Smooth muscle cell (in vitro differentiated cells): ENCODE measurements at regions not wholly inside any gene's neighbourhood (a gene's known extent, or its start where the extent isn't known, plus 50 kb on each side); places are given as distances from the start of the nearest gene placed in this dataset.

ENCODE experiments used
- DNase-seq: peaks from one replicate; lab custom pipeline; 2025; ENCODE audit not compliant: unreplicated experiment; lab: John Stamatoyannopoulos, UW
- H2AFZ ChIP-seq: fragments of 200-600 bp; sonication (generic); 2 replicates; pipeline ENCODE4 v1.6.0; 2016; ENCODE audit warnings: antibody characterized with exemption, low read depth, mild to moderate bottlenecking
- H3F3A ChIP-seq: fragments of 200-600 bp; sonication (generic); 2 replicates; pipeline ENCODE4 v1.6.0; 2017; ENCODE audit warnings: antibody characterized with exemption, low read depth
- H3K27ac ChIP-seq: fragments of 200-600 bp; sonication (generic); 2 replicates; pipeline ENCODE4 v1.5.1; 2016; ENCODE audit warnings: low read depth, mild to moderate bottlenecking
- H3K27me3 ChIP-seq: fragments of 200-600 bp; sonication (generic); 2 replicates; pipeline ENCODE4 v1.6.1; 2016; ENCODE audit warnings: low read depth, mild to moderate bottlenecking
- H3K36me3 ChIP-seq: fragments of 200-600 bp; sonication (generic); 2 replicates; pipeline ENCODE4 v1.5.1; 2016; ENCODE audit warnings: low read depth
- H3K4me1 ChIP-seq: fragments of 200-600 bp; sonication (generic); 2 replicates; pipeline ENCODE4 v1.5.1; 2016; ENCODE audit warnings: low read depth
- H3K4me2 ChIP-seq: fragments of 200-600 bp; sonication (generic); 2 replicates; pipeline ENCODE4 v1.6.0; 2016; ENCODE audit warnings: mild to moderate bottlenecking
- H3K4me3 ChIP-seq: fragments of 200-600 bp; sonication (generic); 2 replicates; pipeline ENCODE4 v1.5.1; 2016; ENCODE audit warnings: mild to moderate bottlenecking
- H3K79me2 ChIP-seq: fragments of 200-600 bp; sonication (generic); 2 replicates; pipeline ENCODE4 v1.6.0; 2016; ENCODE audit warnings: low read depth, mild to moderate bottlenecking
- H3K9ac ChIP-seq: fragments of 200-600 bp; sonication (generic); 2 replicates; pipeline ENCODE4 v1.6.0; 2016; ENCODE audit warnings: low read depth
- H3K9me3 ChIP-seq: fragments of 200-600 bp; sonication (generic); replicated peaks from 2 replicates; pipeline ENCODE4 v1.5.1; 2016; ENCODE audit warnings: low read depth
- H4K20me1 ChIP-seq: fragments of 200-600 bp; sonication (generic); 2 replicates; pipeline ENCODE4 v1.6.0; 2016; ENCODE audit warnings: low read depth
- CTCF ChIP-seq: fragments of 200-600 bp; sonication (generic); IDR thresholded peaks from 2 replicates; pipeline ENCODE4 v1.5.1; 2017; ENCODE audit warnings: borderline replicate concordance, mild to moderate bottlenecking, antibody characterized with exemption; ENCODE audit not compliant: insufficient read depth, poor library complexity, severe bottlenecking
- WGBS: methylation state at CpG from one replicate; pipeline ENCODE4 v1.1.7; 2016; ENCODE audit warnings: low lambda C conversion rate; 5-methylcytosine and 5-hydroxymethylcytosine counted together

GRCh38 chr12:104833756-104834155 is 124.3 kb downstream of the SLC41A2 start:
- no peaks in the 10 kb centered on the region for H3K9me3 ChIP-seq
- no peaks in the 10 kb centered on the region for H3K79me2 ChIP-seq
- H3K4me3 ChIP-seq, result no peak overlapping the region
- no peak overlapping the region for H3K9ac ChIP-seq
- no peaks in the 10 kb centered on the region for H3K36me3 ChIP-seq
- H3F3A ChIP-seq, result no peaks in the 10 kb centered on the region
- H3K4me1 ChIP-seq, result no peaks in the 10 kb centered on the region
- no peaks in the 10 kb centered on the region for H3K27me3 ChIP-seq
- no peak for TF ChIP-seq CTCF
- H4K20me1 ChIP-seq, result no peaks in the 10 kb centered on the region
- no peak overlapping the region for H2AFZ ChIP-seq
- H3K27ac ChIP-seq, result no peak overlapping the region
- 96% methylated on average over 1 of the region's 1 CpG for WGBS
- no peak overlapping the region for H3K4me2 ChIP-seq
- DNase-seq, result no peak

GRCh38 chr12:104828015-104828414 is 130.1 kb downstream of the SLC41A2 start:
- no peak overlapping the region for H3K4me3 ChIP-seq
- no peaks in the 10 kb centered on the region for H3F3A ChIP-seq
- H3K4me1 ChIP-seq, result no peaks in the 10 kb centered on the region
- H3K27ac ChIP-seq, result no peak overlapping the region
- peaks cover 4% of the 10 kb centered on the region for H3K9me3 ChIP-seq
- no peak for TF ChIP-seq CTCF
- H2AFZ ChIP-seq, result no peak overlapping the region
- H3K27me3 ChIP-seq, result no peaks in the 10 kb centered on the region
- no peaks in the 10 kb centered on the region for H4K20me1 ChIP-seq
- H3K9ac ChIP-seq, result no peak overlapping the region
- 84% methylated on average over 7 of the region's 7 CpGs for WGBS
- no peak overlapping the region for H3K4me2 ChIP-seq
- H3K79me2 ChIP-seq, result no peaks in the 10 kb centered on the region
- no peak for DNase-seq
- H3K36me3 ChIP-seq, result no peaks in the 10 kb centered on the region

- no peak for DNase-seq
- H4K20me1 ChIP-seq, result no peaks in the 10 kb centered on the region
- H2AFZ ChIP-seq, result no peak overlapping the region
- no peaks in the 10 kb centered on the region for H3K27me3 ChIP-seq
- H3K4me1 ChIP-seq, result no peaks in the 10 kb centered on the region
- peaks cover 4% of the 10 kb centered on the region for H3K9me3 ChIP-seq
- no peaks in the 10 kb centered on the region for H3F3A ChIP-seq
- no peaks in the 10 kb centered on the region for H3K79me2 ChIP-seq
- no peak overlapping the region for H3K9ac ChIP-seq
- H3K4me2 ChIP-seq, result no peak overlapping the region
- peak; percentile 28 for TF ChIP-seq CTCF
- WGBS, result 65% methylated on average over 9 of the region's 9 CpGs
- H3K27ac ChIP-seq, result no peak overlapping the region
- H3K36me3 ChIP-seq, result no peaks in the 10 kb centered on the region
- no peak overlapping the region for H3K4me3 ChIP-seq
Measured at GRCh38 chr12:104827587-104827986, 130.5 kb downstream of the SLC41A2 start.

GRCh38 chr12:104825408-104825807 is 132.7 kb downstream of the SLC41A2 start:
- no peaks in the 10 kb centered on the region for H3K4me1 ChIP-seq
- H3K4me2 ChIP-seq, result no peak overlapping the region
- no peaks in the 10 kb centered on the region for H3K27me3 ChIP-seq
- DNase-seq, result no peak
- H3K4me3 ChIP-seq, result no peak overlapping the region
- H4K20me1 ChIP-seq, result no peaks in the 10 kb centered on the region
- no peak overlapping the region for H2AFZ ChIP-seq
- H3K36me3 ChIP-seq, result no peaks in the 10 kb centered on the region
- H3K9ac ChIP-seq, result no peak overlapping the region
- no peak for TF ChIP-seq CTCF
- peaks cover 4% of the 10 kb centered on the region for H3K9me3 ChIP-seq
- no peaks in the 10 kb centered on the region for H3F3A ChIP-seq
- H3K79me2 ChIP-seq, result no peaks in the 10 kb centered on the region
- 81% methylated on average over 2 of the region's 2 CpGs for WGBS
- H3K27ac ChIP-seq, result no peak overlapping the region
